ENCODE measurements at regions not wholly inside any gene's neighbourhood (a gene's known extent, or its start where the extent isn't known, plus 50 kb on each side); places are given as distances from the start of the nearest gene placed in this dataset.

DNA sequence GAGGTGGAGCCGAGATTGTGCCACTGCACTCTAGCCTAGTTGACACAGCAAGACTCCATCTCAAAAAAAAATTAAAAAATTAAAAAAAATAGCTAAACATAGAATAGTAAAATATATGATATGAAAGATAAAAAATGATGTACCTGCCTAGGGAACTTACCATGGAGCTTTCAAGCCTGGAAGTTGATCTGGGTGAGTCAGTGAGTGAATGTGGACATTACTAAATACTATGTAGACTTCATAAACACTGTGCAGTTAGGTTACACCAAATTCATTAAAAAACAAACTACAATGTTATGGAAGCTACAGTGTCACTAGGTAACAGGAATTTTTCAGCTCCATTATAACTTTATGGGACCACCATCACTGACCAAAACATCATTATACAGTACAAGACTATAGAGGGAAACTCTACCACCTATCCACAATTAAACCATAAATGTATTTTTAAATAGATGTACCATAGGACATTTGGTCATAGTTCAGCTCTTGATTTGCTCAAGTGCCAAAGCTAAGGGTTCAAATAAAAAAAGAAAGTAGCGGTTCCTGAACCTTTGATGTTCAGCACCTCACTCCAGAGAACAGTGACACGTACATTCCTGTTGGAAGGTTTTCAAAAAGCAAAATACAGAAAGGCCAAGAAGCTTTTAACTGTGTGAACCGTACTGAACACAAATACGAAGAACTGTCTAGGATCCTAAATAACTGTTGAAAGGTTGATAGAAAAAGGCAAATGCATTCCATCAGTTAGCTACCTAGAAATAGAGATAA, 52.4 kb upstream of the SPDEF start:
- H3K27ac ChIP-seq (ENCODE audit: low read length) = peak overlapping the region; percentile 54; the same call in 1 of the 2 replicates

DNA sequence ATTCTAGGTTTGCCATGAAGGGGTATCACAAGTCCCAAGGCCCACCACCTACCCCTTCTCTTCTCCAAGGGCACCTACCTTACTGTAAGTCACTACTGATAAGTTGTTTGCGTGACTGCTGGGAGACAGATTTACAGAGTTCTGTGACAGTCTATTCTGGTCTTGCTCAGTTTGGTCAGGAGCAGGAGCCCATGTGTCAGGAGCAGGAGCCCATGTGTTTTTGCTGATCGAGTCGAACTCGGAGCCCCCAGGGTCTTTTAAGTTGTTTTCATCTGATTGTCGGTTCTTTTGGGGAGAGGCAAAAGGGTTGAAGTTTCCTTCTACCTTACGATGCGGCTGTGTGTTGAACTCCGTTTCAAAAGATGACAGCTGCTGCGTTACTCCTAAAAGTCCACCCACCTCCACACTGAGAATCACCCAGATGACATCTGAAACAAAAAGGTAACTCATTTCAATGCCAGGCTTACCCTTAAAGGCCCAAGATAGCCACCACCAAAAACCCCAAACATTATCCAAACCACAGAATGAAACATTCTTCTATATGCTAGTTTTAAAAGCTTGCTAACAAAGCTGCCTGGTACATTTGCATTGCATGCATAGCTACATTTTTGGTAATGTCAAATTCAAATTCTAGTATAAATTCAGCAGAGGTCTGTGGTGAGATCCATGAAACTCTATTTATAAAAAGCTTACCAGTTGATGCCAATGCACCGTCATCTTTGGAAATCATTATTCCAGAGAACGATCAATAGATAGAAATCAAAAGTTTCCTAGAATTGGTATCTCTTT, 50.5 kb upstream of the SPDEF start:
- BruUV-seq (replicated peaks) = no TSS peak
- H3K4me3 ChIP-seq (ENCODE audit: low read depth in 2 of 2, low read length in 2 of 2) = no peak overlapping the region
- H3K27ac ChIP-seq (ENCODE audit: low read length) = no peak overlapping the region
- ChIA-PET POLR2A (interaction anchor here (0.6 kb wide), 1 partner anchor 215 kb away, joined by 4 read pairs; no protein-coding TSS in a partner anchor), CTCF (interaction anchor here (0.6 kb wide), 1 partner anchor 192 kb away, joined by 5 read pairs; no protein-coding TSS in a partner anchor)
- no peaks in the 10 kb centered on the region for H3K9me3 ChIP-seq (ENCODE audit: control insufficient read depth, insufficient read depth, low read depth, low read length)
- intact Hi-C loops (cut with micrococcal nuclease; ENCODE audit: unreplicated experiment) = loop anchor here (5.0 kb wide), 3 partner anchors 79 to 359 kb away; partner anchors contain the start of gene SMIM29
- H3K36me3 ChIP-seq (ENCODE audit: control insufficient read depth, insufficient read depth, low read length) = no peaks in the 10 kb centered on the region; the same call in 1 of the 2 replicates
- TF ChIP-seq, protein P1, sequence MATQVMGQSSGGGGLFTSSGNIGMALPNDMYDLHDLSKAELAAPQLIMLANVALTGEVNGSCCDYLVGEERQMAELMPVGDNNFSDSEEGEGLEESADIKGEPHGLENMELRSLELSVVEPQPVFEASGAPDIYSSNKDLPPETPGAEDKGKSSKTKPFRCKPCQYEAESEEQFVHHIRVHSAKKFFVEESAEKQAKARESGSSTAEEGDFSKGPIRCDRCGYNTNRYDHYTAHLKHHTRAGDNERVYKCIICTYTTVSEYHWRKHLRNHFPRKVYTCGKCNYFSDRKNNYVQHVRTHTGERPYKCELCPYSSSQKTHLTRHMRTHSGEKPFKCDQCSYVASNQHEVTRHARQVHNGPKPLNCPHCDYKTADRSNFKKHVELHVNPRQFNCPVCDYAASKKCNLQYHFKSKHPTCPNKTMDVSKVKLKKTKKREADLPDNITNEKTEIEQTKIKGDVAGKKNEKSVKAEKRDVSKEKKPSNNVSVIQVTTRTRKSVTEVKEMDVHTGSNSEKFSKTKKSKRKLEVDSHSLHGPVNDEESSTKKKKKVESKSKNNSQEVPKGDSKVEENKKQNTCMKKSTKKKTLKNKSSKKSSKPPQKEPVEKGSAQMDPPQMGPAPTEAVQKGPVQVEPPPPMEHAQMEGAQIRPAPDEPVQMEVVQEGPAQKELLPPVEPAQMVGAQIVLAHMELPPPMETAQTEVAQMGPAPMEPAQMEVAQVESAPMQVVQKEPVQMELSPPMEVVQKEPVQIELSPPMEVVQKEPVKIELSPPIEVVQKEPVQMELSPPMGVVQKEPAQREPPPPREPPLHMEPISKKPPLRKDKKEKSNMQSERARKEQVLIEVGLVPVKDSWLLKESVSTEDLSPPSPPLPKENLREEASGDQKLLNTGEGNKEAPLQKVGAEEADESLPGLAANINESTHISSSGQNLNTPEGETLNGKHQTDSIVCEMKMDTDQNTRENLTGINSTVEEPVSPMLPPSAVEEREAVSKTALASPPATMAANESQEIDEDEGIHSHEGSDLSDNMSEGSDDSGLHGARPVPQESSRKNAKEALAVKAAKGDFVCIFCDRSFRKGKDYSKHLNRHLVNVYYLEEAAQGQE (IDR thresholded peaks at IDR 0.05; ENCODE audit: insufficient read depth in 1 of 2, low read depth in 2 of 2, low read length in 1 of 2) = no peak
- TF ChIP-seq TCF7L2 (IDR thresholded peaks at IDR 0.05; ENCODE audit: low read depth, low read length) (no peak), SIN3A (IDR thresholded peaks at IDR 0.05; ENCODE audit: borderline replicate concordance, insufficient read depth, low read depth, low read length) (no peak), POLR2AphosphoS5 (IDR thresholded peaks at IDR 0.05; ENCODE audit: low read depth, low read length) (no peak)
- TF ChIP-seq, protein P2, sequence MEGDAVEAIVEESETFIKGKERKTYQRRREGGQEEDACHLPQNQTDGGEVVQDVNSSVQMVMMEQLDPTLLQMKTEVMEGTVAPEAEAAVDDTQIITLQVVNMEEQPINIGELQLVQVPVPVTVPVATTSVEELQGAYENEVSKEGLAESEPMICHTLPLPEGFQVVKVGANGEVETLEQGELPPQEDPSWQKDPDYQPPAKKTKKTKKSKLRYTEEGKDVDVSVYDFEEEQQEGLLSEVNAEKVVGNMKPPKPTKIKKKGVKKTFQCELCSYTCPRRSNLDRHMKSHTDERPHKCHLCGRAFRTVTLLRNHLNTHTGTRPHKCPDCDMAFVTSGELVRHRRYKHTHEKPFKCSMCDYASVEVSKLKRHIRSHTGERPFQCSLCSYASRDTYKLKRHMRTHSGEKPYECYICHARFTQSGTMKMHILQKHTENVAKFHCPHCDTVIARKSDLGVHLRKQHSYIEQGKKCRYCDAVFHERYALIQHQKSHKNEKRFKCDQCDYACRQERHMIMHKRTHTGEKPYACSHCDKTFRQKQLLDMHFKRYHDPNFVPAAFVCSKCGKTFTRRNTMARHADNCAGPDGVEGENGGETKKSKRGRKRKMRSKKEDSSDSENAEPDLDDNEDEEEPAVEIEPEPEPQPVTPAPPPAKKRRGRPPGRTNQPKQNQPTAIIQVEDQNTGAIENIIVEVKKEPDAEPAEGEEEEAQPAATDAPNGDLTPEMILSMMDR (IDR thresholded peaks at IDR 0.05) = no peak
- ATAC-seq (no peak), DNase-seq (ENCODE audit: low read depth, low spot score) (no peak)
- H3K4me1 ChIP-seq (ENCODE audit: control insufficient read depth, insufficient read depth, low read length) = peaks cover 31% of the 10 kb centered on the region
- in situ Hi-C loops (cut with HindIII; ENCODE audit: low pct_unique_long_range_greater_than_20kb, low sequenced_read_pairs) = loop anchor here (10.0 kb wide), 1 partner anchor 162 kb away; no protein-coding TSS in a partner anchor
- no peaks in the 10 kb centered on the region for H3K27me3 ChIP-seq (ENCODE audit: control insufficient read depth, insufficient read depth, low read length)

More for the DNA sequence above, 52.4 kb upstream of the SPDEF start:
- intact Hi-C loops (cut with micrococcal nuclease; ENCODE audit: unreplicated experiment) = loop anchor here (5.0 kb wide), 3 partner anchors 81 to 361 kb away; partner anchors contain the start of gene SMIM29
- H3K4me1 ChIP-seq (ENCODE audit: control insufficient read depth, insufficient read depth, low read length) = peaks cover 22% of the 10 kb centered on the region
- no peaks in the 10 kb centered on the region for H3K9me3 ChIP-seq (ENCODE audit: control insufficient read depth, insufficient read depth, low read depth, low read length)
- BruUV-seq (replicated peaks) = no TSS peak
- no peak for DNase-seq (ENCODE audit: low read depth, low spot score)
- no peak for ATAC-seq
- in situ Hi-C loops (cut with HindIII; ENCODE audit: low pct_unique_long_range_greater_than_20kb, low sequenced_read_pairs) = loop anchor here (10.0 kb wide), 1 partner anchor 164 kb away; no protein-coding TSS in a partner anchor
- no peaks in the 10 kb centered on the region; the same call in 1 of the 2 replicates for H3K36me3 ChIP-seq (ENCODE audit: control insufficient read depth, insufficient read depth, low read length)
- POLR2A ChIA-PET = no interaction called here
- no peak for TF ChIP-seq SIN3A (IDR thresholded peaks at IDR 0.05; ENCODE audit: borderline replicate concordance, insufficient read depth, low read depth, low read length)
- TF ChIP-seq TCF7L2 (IDR thresholded peaks at IDR 0.05; ENCODE audit: low read depth, low read length) = no peak
- TF ChIP-seq, protein P1 (IDR thresholded peaks at IDR 0.05; ENCODE audit: insufficient read depth in 1 of 2, low read depth in 2 of 2, low read length in 1 of 2) = 0 out of 4 replicates have a peak, but pooled peaks of 1 of the 2 experiments have one; percentile 44
- TF ChIP-seq, protein P2 (IDR thresholded peaks at IDR 0.05) = no peak
- no peak for TF ChIP-seq POLR2AphosphoS5 (IDR thresholded peaks at IDR 0.05; ENCODE audit: low read depth, low read length)
- no peak overlapping the region for H3K4me3 ChIP-seq (ENCODE audit: low read depth in 2 of 2, low read length in 2 of 2)
- CTCF ChIA-PET = interaction anchor here (0.6 to 2.3 kb wide), 6 partner anchors 28 to 193 kb away, joined by 3 to 19 read pairs (median 6); partner anchors contain the start of gene RPS10
- H3K27me3 ChIP-seq (ENCODE audit: control insufficient read depth, insufficient read depth, low read length) = no peaks in the 10 kb centered on the region
